A673 (cell line): ENCODE measurements at regions not wholly inside any gene's neighbourhood (a gene's known extent, or its start where the extent isn't known, plus 50 kb on each side); places are given as distances from the start of the nearest gene placed in this dataset.

ENCODE experiments used
- BruUV-seq: library from RNA; stranded (reverse); fragments of 400-500 nt; replicated peaks from 2 replicates; lab custom pipeline; 2021; lab: Mats Ljungman, UMichigan
- CTCF ChIA-PET: fragments of 300-600 bp; sonication (Branson Sonifier 250); formaldehyde crosslinking; loops from one replicate; lab custom pipeline; 2022; ENCODE audit warnings: antibody characterized with exemption; lab: Charles Lee
- POLR2A ChIA-PET: fragments of 300-600 bp; sonication (Branson Sonifier 250); formaldehyde crosslinking; loops from one replicate; lab custom pipeline; 2022; ENCODE audit warnings: antibody characterized with exemption; ENCODE audit not compliant: low non-redundant PET; lab: Charles Lee
- DNase-seq: peaks from one replicate; pipeline ENCODE4 v3.0.0-alpha.2; 2015; ENCODE audit warnings: low spot score
- H3K27ac ChIP-seq: fragments of 200-600 bp; sonication (generic); 2 replicates; pipeline ENCODE4 v1.5.1; 2016; ENCODE audit warnings: mixed run types, low read depth, mild to moderate bottlenecking, mixed read lengths, antibody characterized with exemption, low read length; ENCODE audit not compliant: poor library complexity, severe bottlenecking
- H3K27me3 ChIP-seq: fragments of 200-600 bp; sonication (generic); replicated peaks from 2 replicates; pipeline ENCODE4 v1.6.1; 2017; ENCODE audit warnings: mixed run types, low read depth, mild to moderate bottlenecking, mixed read lengths, antibody characterized with exemption, low read length; ENCODE audit not compliant: insufficient read depth, poor library complexity
- H3K36me3 ChIP-seq: fragments of 200-600 bp; sonication (generic); 2 replicates; pipeline ENCODE4 v1.6.1; 2016; ENCODE audit warnings: mixed run types, mild to moderate bottlenecking, mixed read lengths, antibody characterized with exemption, low read length; ENCODE audit not compliant: insufficient read depth, poor library complexity, severe bottlenecking
- H3K4me1 ChIP-seq: fragments of 200-600 bp; sonication (generic); 2 replicates; pipeline ENCODE4 v1.6.1; 2017; ENCODE audit warnings: mixed run types, mild to moderate bottlenecking, mixed read lengths, antibody characterized with exemption, low read length; ENCODE audit not compliant: insufficient read depth, poor library complexity, severe bottlenecking
- H3K4me3 ChIP-seq: fragments of 200-600 bp; sonication (generic); 2 replicates; pipeline ENCODE4 v1.5.1; 2016; ENCODE audit warnings: low read depth, mixed run types, mild to moderate bottlenecking, mixed read lengths, low read length; ENCODE audit not compliant: poor library complexity, severe bottlenecking
- H3K9me3 ChIP-seq: fragments of 200-600 bp; sonication (generic); 2 replicates; pipeline ENCODE4 v1.6.1; 2016; ENCODE audit warnings: mixed run types, low read depth, mild to moderate bottlenecking, mixed read lengths, antibody characterized with exemption, low read length; ENCODE audit not compliant: poor library complexity, severe bottlenecking
- CTCF ChIP-seq: fragments of 300-800, 200-600 bp; sonication (generic); conservative IDR thresholded peaks from 2 replicates; pipeline ENCODE4 v1.5.1; 2017; ENCODE audit warnings: low read depth, mild to moderate bottlenecking, antibody characterized with exemption, low read length, moderate library complexity, mixed read lengths
- EZH2 ChIP-seq: fragments of 200-600 bp; sonication (generic); IDR thresholded peaks from 2 replicates; pipeline ENCODE4 v1.6.1; 2017; ENCODE audit warnings: borderline replicate concordance, low read depth, mild to moderate bottlenecking, mixed read lengths, antibody characterized with exemption, low read length; ENCODE audit not compliant: poor library complexity, severe bottlenecking
- intact Hi-C: fragments of 100-400 bp; cut with micrococcal nuclease; formaldehyde crosslinking; loops from one replicate; pipeline ENCODE4 v1.10.0; 2022; ENCODE audit not compliant: unreplicated experiment

- ChIA-PET CTCF (no interaction called here), POLR2A (no interaction called here)
- Histone ChIP-seq H3K9me3 (no peaks in the 10 kb centered on the region), H3K4me3 (no peak overlapping the region), H3K27ac (no peak overlapping the region), H3K27me3 (peaks cover 14% of the 10 kb centered on the region), H3K4me1 (no peaks in the 10 kb centered on the region), H3K36me3 (no peaks in the 10 kb centered on the region)
- no peak for TF ChIP-seq EZH2
- TF ChIP-seq CTCF = no peak
- no TSS peak for BruUV-seq
- DNase-seq = no peak
- intact Hi-C loops = no loop called here
Observed at GRCh38 chr5:79893485-79893884, 97.6 kb downstream of the MTX3 start.

- H3K9me3 ChIP-seq = peaks cover 3% of the 10 kb centered on the region
- CTCF ChIA-PET = interaction anchor here (0.6 kb wide), 1 partner anchor 193 kb away, joined by 6 read pairs; no protein-coding TSS in a partner anchor
- TF ChIP-seq CTCF = no peak
- TF ChIP-seq EZH2 = no peak
- BruUV-seq = no TSS peak
- H3K27ac ChIP-seq = no peak overlapping the region
- H3K27me3 ChIP-seq = peaks cover 14% of the 10 kb centered on the region
- intact Hi-C loops = no loop called here
- H3K36me3 ChIP-seq = no peaks in the 10 kb centered on the region
- no peak for DNase-seq
- H3K4me3 ChIP-seq = no peak overlapping the region
- POLR2A ChIA-PET = no interaction called here
- H3K4me1 ChIP-seq = no peaks in the 10 kb centered on the region
Observed at GRCh38 chr5:79890930-79891249, 100.2 kb downstream of the MTX3 start.

- CTCF ChIA-PET = interaction anchor here (0.6 kb wide), 1 partner anchor 193 kb away, joined by 6 read pairs; no protein-coding TSS in a partner anchor
- no peak overlapping the region for H3K4me3 ChIP-seq
- H3K36me3 ChIP-seq = no peaks in the 10 kb centered on the region
- POLR2A ChIA-PET = no interaction called here
- no TSS peak for BruUV-seq
- H3K27ac ChIP-seq = no peak overlapping the region
- intact Hi-C loops = no loop called here
- H3K9me3 ChIP-seq = peaks cover 3% of the 10 kb centered on the region
- no peak for TF ChIP-seq CTCF
- no peak for TF ChIP-seq EZH2
- DNase-seq = no peak
- H3K27me3 ChIP-seq = peaks cover 14% of the 10 kb centered on the region
- H3K4me1 ChIP-seq = no peaks in the 10 kb centered on the region
Observed at GRCh38 chr5:79890119-79890929, 100.7 kb downstream of the MTX3 start.
